Testis (tissue), 2 donors: ENCODE measurements at regions not wholly inside any gene's neighbourhood (a gene's known extent, or its start where the extent isn't known, plus 50 kb on each side); places are given as distances from the start of the nearest gene placed in this dataset.

Experiments used
- POLR2A ChIP-seq: fragments of 450-650 bp; IDR thresholded peaks from one replicate; pipeline ENCODE4 v1.6.1; 2017; ENCODE audit warnings: antibody characterized with exemption, mild to moderate bottlenecking, moderate library complexity
- TF ChIP-seq, protein P1 (sequence below), 3 experiments: fragments of 450-650 bp in 2 of 3; fragments of 200-600 bp in 1 of 3; sonication (generic) in 1 of 3; IDR thresholded peaks; one replicate each; pipeline ENCODE4 v1.5.1; 2016 to 2019; ENCODE audit warnings: antibody characterized with exemption in 3 of 3, mild to moderate bottlenecking in 2 of 3, moderate library complexity in 1 of 3

DNA sequence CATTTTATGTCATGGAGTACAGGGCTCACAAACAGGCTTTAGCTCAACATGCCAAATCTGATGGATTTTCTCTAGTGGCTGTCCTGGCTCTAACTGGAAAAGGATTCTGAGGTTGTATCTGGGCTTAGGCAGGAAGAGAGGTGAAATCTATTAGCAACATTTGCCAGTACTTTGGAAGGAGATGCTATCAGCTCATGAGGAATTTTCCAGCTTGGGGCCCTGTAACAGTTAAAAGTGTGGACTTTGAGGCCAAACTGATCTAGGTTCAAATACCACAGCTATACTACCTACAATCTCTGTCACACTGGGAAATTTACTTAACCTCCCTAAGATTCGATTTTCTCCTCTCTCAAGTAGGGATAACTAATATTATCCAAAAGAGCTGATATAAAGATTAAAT is 119.0 kb upstream of the HCCS start:
- TF ChIP-seq, protein P1, sequence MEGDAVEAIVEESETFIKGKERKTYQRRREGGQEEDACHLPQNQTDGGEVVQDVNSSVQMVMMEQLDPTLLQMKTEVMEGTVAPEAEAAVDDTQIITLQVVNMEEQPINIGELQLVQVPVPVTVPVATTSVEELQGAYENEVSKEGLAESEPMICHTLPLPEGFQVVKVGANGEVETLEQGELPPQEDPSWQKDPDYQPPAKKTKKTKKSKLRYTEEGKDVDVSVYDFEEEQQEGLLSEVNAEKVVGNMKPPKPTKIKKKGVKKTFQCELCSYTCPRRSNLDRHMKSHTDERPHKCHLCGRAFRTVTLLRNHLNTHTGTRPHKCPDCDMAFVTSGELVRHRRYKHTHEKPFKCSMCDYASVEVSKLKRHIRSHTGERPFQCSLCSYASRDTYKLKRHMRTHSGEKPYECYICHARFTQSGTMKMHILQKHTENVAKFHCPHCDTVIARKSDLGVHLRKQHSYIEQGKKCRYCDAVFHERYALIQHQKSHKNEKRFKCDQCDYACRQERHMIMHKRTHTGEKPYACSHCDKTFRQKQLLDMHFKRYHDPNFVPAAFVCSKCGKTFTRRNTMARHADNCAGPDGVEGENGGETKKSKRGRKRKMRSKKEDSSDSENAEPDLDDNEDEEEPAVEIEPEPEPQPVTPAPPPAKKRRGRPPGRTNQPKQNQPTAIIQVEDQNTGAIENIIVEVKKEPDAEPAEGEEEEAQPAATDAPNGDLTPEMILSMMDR (IDR thresholded peaks at IDR 0.05) = no peak
- no peak for TF ChIP-seq POLR2A
